ENCODE measurements at regions not wholly inside any gene's neighbourhood (a gene's known extent, or its start where the extent isn't known, plus 50 kb on each side); places are given as distances from the start of the nearest gene placed in this dataset.
"Not testable (repeated sequence)": the region's sequence is repeated elsewhere in the genome, so short reads cannot be mapped to it uniquely, and the experiment has no call there.

GRCh38 chrX:45524296-45524695 is 323.6 kb upstream of the DIPK2B start:
- in situ Hi-C loops (cut with MboI; ENCODE audit: low sequenced_read_pairs): no loop called here

- in situ Hi-C loops (cut with MboI; ENCODE audit: low sequenced_read_pairs): no loop called here
Measured at GRCh38 chrX:45518552-45518951, 317.9 kb upstream of the DIPK2B start.

- in situ Hi-C loops (cut with MboI; ENCODE audit: low sequenced_read_pairs): no loop called here
Measured at GRCh38 chrX:45517090-45517973, 316.7 kb upstream of the DIPK2B start.

GRCh38 chrX:45515262-45516215 is 314.9 kb upstream of the DIPK2B start:
- in situ Hi-C loops (cut with MboI; ENCODE audit: low sequenced_read_pairs): no loop called here

- in situ Hi-C loops (cut with MboI; ENCODE audit: low sequenced_read_pairs): no loop called here
Measured at GRCh38 chrX:45513042-45513441, 312.4 kb upstream of the DIPK2B start.

GRCh38 chrX:45508454-45508853 is 307.8 kb upstream of the DIPK2B start:
- in situ Hi-C loops (cut with MboI; ENCODE audit: low sequenced_read_pairs): no loop called here

- in situ Hi-C loops (cut with MboI; ENCODE audit: low sequenced_read_pairs): no loop called here
Measured at GRCh38 chrX:45506149-45506730, 305.6 kb upstream of the DIPK2B start.

GRCh38 chrX:45505214-45505613 is 304.5 kb upstream of the DIPK2B start:
- in situ Hi-C loops (cut with MboI; ENCODE audit: low sequenced_read_pairs): no loop called here

- in situ Hi-C loops (cut with MboI; ENCODE audit: low sequenced_read_pairs): not testable (repeated sequence)
Measured at GRCh38 chrX:45503787-45504362, 303.2 kb upstream of the DIPK2B start.

GRCh38 chrX:45502396-45502795 is 301.7 kb upstream of the DIPK2B start:
- in situ Hi-C loops (cut with MboI; ENCODE audit: low sequenced_read_pairs): no loop called here

- in situ Hi-C loops (cut with MboI; ENCODE audit: low sequenced_read_pairs): no loop called here
Measured at GRCh38 chrX:45497290-45497689, 296.6 kb upstream of the DIPK2B start.

- in situ Hi-C loops (cut with MboI; ENCODE audit: low sequenced_read_pairs): no loop called here
Measured at GRCh38 chrX:45485719-45486118, 285.0 kb upstream of the DIPK2B start.

- in situ Hi-C loops (cut with MboI; ENCODE audit: low sequenced_read_pairs): no loop called here
Measured at GRCh38 chrX:45479835-45480422, 279.3 kb upstream of the DIPK2B start.

- in situ Hi-C loops (cut with MboI; ENCODE audit: low sequenced_read_pairs): no loop called here
Measured at GRCh38 chrX:45479196-45479834, 278.6 kb upstream of the DIPK2B start.

GRCh38 chrX:45472968-45473367 is 272.3 kb upstream of the DIPK2B start:
- in situ Hi-C loops (cut with MboI; ENCODE audit: low sequenced_read_pairs): no loop called here

GRCh38 chrX:45467537-45467936 is 266.9 kb upstream of the DIPK2B start:
- in situ Hi-C loops (cut with MboI; ENCODE audit: low sequenced_read_pairs): not testable (repeated sequence)

- in situ Hi-C loops (cut with MboI; ENCODE audit: low sequenced_read_pairs): not testable (repeated sequence)
Measured at GRCh38 chrX:45455732-45456131, 255.1 kb upstream of the DIPK2B start.

GRCh38 chrX:45454290-45454689 is 253.6 kb upstream of the DIPK2B start:
- in situ Hi-C loops (cut with MboI; ENCODE audit: low sequenced_read_pairs): no loop called here

- in situ Hi-C loops (cut with MboI; ENCODE audit: low sequenced_read_pairs): no loop called here
Measured at GRCh38 chrX:45449982-45450381, 249.3 kb upstream of the DIPK2B start.

GRCh38 chrX:45447995-45448394 is 247.3 kb upstream of the DIPK2B start:
- in situ Hi-C loops (cut with MboI; ENCODE audit: low sequenced_read_pairs): no loop called here

Data from HL-60/S4 treated with retinoic acid at 250 ng/mL for 4 days and 3 days (cell line).